Bronchial epithelial cell (primary cell): ENCODE measurements at regions not wholly inside any gene's neighbourhood (a gene's known extent, or its start where the extent isn't known, plus 50 kb on each side); places are given as distances from the start of the nearest gene placed in this dataset.
"Not testable (repeated sequence)": the region's sequence is repeated elsewhere in the genome, so short reads cannot be mapped to it uniquely, and the experiment has no call there.

Experiments used
- DNase-seq: peaks from one replicate; pipeline ENCODE4 v3.0.0-alpha.2; 2010; ENCODE audit warnings: low read depth
- FAIRE-seq: peaks from 2 replicates; lab custom pipeline; 2011; peaks lifted over from hg19 to GRCh38; lab: Jason Lieb, UNC
- H3K27me3 ChIP-seq: 2 replicates; pipeline ENCODE4 v1.5.1; 2011; ENCODE audit warnings: low read length; ENCODE audit not compliant: control insufficient read depth, insufficient read depth
- H3K36me3 ChIP-seq: 2 replicates; pipeline ENCODE4 v1.5.1; 2011; ENCODE audit warnings: low read length; ENCODE audit not compliant: control insufficient read depth, insufficient read depth
- H3K4me3 ChIP-seq: 2 replicates; pipeline ENCODE4 v1.5.1; 2011; ENCODE audit warnings: mild to moderate bottlenecking, low read depth, low read length, control low read depth
- TF ChIP-seq, protein P1 (sequence below): IDR thresholded peaks from 2 replicates; pipeline ENCODE4 v1.5.1; 2011; ENCODE audit warnings: mild to moderate bottlenecking, moderate library complexity, low read length, control low read depth, inconsistent platforms; ENCODE audit not compliant: insufficient read depth, severe bottlenecking

DNA sequence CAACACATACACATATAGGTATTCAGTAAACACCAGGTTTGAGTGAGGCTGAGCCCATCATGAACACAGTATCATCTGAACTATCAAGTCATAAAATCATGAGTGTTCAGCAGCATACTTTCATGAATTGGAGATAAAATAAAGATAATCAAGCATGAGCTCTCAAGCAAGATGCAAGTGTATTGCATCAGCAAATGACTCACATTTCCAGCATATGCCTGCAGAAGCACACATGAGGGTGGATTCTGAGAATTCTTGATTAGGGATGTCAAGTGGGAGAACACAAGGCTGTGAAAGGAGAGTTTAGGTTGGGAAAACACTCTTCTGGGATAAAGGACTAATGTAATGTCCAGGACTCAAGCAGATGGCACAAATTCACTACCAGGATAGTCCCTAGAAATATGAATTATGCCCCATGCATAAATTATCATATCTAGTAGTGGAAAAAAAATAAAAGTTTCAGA is 299.2 kb downstream of the SRGAP2C start:
- FAIRE-seq (no peak), DNase-seq (peak; percentile 73)

DNA sequence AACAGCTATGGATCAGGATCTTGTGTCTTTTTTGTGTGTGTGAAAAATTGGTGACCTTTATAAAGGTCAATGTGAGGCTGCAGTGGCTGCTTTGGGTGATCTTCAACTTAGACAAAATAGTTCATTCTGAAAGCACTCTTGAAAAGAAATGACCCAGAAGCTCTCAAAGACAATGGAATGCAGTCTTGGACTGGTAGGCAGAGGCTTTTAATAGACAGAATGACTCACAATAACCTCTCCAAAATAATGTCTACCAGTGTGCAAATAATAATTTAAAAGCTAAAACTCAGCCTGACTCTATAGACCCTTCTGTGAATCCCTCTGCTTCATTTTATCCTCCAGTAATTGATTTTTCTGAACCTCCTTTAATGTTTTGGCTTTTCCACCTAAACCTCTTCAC is 310.0 kb downstream of the SRGAP2C start:
- not testable (repeated sequence) for DNase-seq, FAIRE-seq, H3K27me3 ChIP-seq, H3K4me3 ChIP-seq, H3K36me3 ChIP-seq

More for the DNA sequence above, 299.2 kb downstream of the SRGAP2C start:
- Histone ChIP-seq H3K27me3 (no peaks in the 10 kb centered on the region), H3K36me3 (no peaks in the 10 kb centered on the region), H3K4me3 (no peak overlapping the region)
- TF ChIP-seq, protein P1, sequence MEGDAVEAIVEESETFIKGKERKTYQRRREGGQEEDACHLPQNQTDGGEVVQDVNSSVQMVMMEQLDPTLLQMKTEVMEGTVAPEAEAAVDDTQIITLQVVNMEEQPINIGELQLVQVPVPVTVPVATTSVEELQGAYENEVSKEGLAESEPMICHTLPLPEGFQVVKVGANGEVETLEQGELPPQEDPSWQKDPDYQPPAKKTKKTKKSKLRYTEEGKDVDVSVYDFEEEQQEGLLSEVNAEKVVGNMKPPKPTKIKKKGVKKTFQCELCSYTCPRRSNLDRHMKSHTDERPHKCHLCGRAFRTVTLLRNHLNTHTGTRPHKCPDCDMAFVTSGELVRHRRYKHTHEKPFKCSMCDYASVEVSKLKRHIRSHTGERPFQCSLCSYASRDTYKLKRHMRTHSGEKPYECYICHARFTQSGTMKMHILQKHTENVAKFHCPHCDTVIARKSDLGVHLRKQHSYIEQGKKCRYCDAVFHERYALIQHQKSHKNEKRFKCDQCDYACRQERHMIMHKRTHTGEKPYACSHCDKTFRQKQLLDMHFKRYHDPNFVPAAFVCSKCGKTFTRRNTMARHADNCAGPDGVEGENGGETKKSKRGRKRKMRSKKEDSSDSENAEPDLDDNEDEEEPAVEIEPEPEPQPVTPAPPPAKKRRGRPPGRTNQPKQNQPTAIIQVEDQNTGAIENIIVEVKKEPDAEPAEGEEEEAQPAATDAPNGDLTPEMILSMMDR = no peak

GRCh38 chr1:121511455-121511854 is 326.7 kb downstream of the SRGAP2C start:
- not testable (repeated sequence) for H3K27me3 ChIP-seq, H3K36me3 ChIP-seq, FAIRE-seq, H3K4me3 ChIP-seq
- peak; percentile 12 for DNase-seq

GRCh38 chr1:121511876-121512275 is 327.1 kb downstream of the SRGAP2C start:
- H3K36me3 ChIP-seq, FAIRE-seq, DNase-seq: not testable (repeated sequence)

GRCh38 chr1:121515235-121515634 is 330.5 kb downstream of the SRGAP2C start:
- DNase-seq (no peak), FAIRE-seq (no peak)
- Histone ChIP-seq H3K4me3 (no peak overlapping the region), H3K36me3 (no peaks in the 10 kb centered on the region), H3K27me3 (no peaks in the 10 kb centered on the region)
- TF ChIP-seq, protein P1 = no peak

More at GRCh38 chr1:121511876-121512275, 327.1 kb downstream of the SRGAP2C start:
- not testable (repeated sequence) for H3K4me3 ChIP-seq, H3K27me3 ChIP-seq

DNA sequence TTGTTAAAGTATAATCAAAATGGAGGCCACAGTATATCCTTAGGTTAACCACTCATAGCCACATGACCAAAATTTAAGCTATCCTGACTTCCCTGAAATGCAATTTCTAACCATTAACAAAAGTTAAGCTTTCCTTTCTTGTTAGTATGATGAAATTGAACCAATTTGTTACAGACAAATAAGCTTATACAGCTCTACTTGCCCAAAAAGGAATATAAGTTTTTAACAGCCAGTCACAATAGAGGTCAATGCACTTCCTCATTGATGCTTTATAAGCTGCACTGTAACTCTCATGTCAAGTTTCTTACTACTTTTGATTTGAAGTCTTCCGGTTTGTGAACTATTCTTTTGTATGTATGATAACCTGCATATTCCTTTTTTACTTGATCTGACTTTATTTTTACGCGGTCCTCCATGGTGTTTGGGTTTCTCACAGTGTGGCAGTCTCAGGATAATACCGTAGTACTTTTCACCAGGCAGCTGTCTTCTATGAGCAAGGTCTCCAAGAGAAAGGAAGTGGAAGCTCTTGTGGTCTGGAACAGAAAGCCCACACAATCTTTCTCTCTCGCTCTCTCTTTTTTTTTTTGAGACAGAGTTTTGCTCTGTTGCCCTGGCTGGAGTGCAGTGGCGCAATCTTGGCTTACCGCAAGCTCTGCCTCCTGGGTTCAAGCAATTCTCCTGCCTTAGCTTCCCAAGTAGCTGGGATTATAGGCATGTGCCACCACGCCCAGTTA is 331.6 kb downstream of the SRGAP2C start:
- FAIRE-seq (no peak), DNase-seq (no peak)
- Histone ChIP-seq H3K4me3 (no peak overlapping the region), H3K27me3 (no peaks in the 10 kb centered on the region), H3K36me3 (no peaks in the 10 kb centered on the region)
- TF ChIP-seq, protein P1 = no peak

DNA sequence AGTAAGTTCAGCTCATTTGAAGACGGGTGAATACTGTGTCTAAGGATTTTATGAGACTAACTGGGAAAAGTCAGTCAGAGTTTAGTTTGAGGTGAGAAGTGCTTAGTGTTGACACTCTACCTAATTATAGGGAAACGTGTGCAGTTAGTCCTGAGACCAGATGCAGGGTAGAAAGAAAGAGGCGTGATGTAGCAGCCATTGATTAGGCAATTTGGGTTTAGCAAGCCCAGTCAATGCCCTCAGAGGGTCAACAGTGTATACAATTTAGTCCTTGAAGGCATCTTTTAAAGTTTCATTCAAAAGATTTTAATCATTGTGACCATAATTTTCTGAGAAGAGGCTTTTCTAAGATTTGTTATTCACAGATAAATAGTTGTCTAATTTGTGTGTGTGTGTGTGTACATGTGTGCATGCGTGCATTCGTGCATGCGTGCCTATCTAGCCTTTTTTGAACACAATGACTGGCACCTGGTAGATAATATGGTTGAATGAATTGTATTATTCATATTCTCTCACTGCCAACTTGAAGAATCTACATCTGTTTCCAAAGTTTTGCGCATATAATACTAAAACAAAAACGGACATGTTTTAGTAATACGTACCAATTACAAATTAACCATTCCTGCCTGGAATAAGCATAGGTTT is 332.9 kb downstream of the SRGAP2C start:
- Histone ChIP-seq H3K4me3 (no peak overlapping the region), H3K36me3 (no peaks in the 10 kb centered on the region), H3K27me3 (no peaks in the 10 kb centered on the region)
- FAIRE-seq = no peak
- TF ChIP-seq, protein P1 = no peak
- DNase-seq = no peak
